AG09309 (cell line): ENCODE measurements at regions not wholly inside any gene's neighbourhood (a gene's known extent, or its start where the extent isn't known, plus 50 kb on each side); places are given as distances from the start of the nearest gene placed in this dataset.

ENCODE experiments used
- DNase-seq: peaks from one replicate; pipeline ENCODE4 v3.0.0-alpha.2; 2010; ENCODE audit warnings: low read depth
- H3K4me3 ChIP-seq: 2 replicates; pipeline ENCODE4 v1.5.1; 2011; ENCODE audit warnings: mild to moderate bottlenecking, low read depth, low read length, moderate library complexity; ENCODE audit not compliant: control insufficient read depth
- CTCF ChIP-seq: IDR thresholded peaks from 2 replicates; pipeline ENCODE4 v1.5.1; 2011; ENCODE audit warnings: mild to moderate bottlenecking, low read depth, low read length, inconsistent platforms; ENCODE audit not compliant: insufficient read depth, control insufficient read depth; ENCODE audit errors: missing control alignments

GRCh38 chr9:120186276-120186675 is 393.7 kb downstream of the CDK5RAP2 start:
- no peak for DNase-seq
- H3K4me3 ChIP-seq = no peak overlapping the region
- no peak for TF ChIP-seq CTCF

GRCh38 chr9:120184266-120184665 is 395.7 kb downstream of the CDK5RAP2 start:
- DNase-seq = no peak
- TF ChIP-seq CTCF = no peak
- no peak overlapping the region for H3K4me3 ChIP-seq

GRCh38 chr9:120183615-120184014 is 396.4 kb downstream of the CDK5RAP2 start:
- TF ChIP-seq CTCF = no peak
- no peak for DNase-seq
- no peak overlapping the region for H3K4me3 ChIP-seq

GRCh38 chr9:120182011-120182410 is 398.0 kb downstream of the CDK5RAP2 start:
- DNase-seq = no peak
- TF ChIP-seq CTCF = no peak
- no peak overlapping the region for H3K4me3 ChIP-seq

- no peak for DNase-seq
- TF ChIP-seq CTCF = no peak
- no peak overlapping the region for H3K4me3 ChIP-seq
These were observed 402.8 kb downstream of the CDK5RAP2 start for GRCh38 chr9:120177121-120177520.

- no peak overlapping the region for H3K4me3 ChIP-seq
- DNase-seq = no peak
- TF ChIP-seq CTCF = no peak
These were observed 404.9 kb downstream of the CDK5RAP2 start for GRCh38 chr9:120175031-120175430.

- H3K4me3 ChIP-seq = no peak overlapping the region
- no peak for DNase-seq
- no peak for TF ChIP-seq CTCF
These were observed 418.2 kb downstream of the CDK5RAP2 start for GRCh38 chr9:120161776-120162175.
